Central memory CD8-positive, alpha-beta T cell (primary cell): ENCODE measurements at regions not wholly inside any gene's neighbourhood (a gene's known extent, or its start where the extent isn't known, plus 50 kb on each side); places are given as distances from the start of the nearest gene placed in this dataset.
"Not testable (repeated sequence)": the region's sequence is repeated elsewhere in the genome, so short reads cannot be mapped to it uniquely, and the experiment has no call there.

Experiments
- ATAC-seq: fragments of 150-1000 bp; cut with Tn5 transposase; replicated peaks from 2 replicates; pipeline ENCODE4 v1.10.0; 2022; ENCODE audit warnings: mild to moderate bottlenecking, moderate FRiP score, moderate number of reproducible peaks; ENCODE audit not compliant: poor library complexity, severe bottlenecking; ENCODE audit errors: extremely low read depth
- DNase-seq, 2 donors: peaks; one replicate each; pipeline ENCODE4 v3.0.0; 2021; ENCODE audit warnings: low spot score in 2 of 2
- H3K27ac Mint-ChIP-seq: one replicate; pipeline ENCODE4 v1.8.0; 2022; ENCODE audit warnings: low read depth, mild to moderate bottlenecking, moderate library complexity, mixed read lengths
- H3K27me3 Mint-ChIP-seq: one replicate; pipeline ENCODE4 v1.8.0; 2022; ENCODE audit warnings: mixed read lengths
- H3K36me3 Mint-ChIP-seq: one replicate; pipeline ENCODE4 v1.8.0; 2022; ENCODE audit warnings: mild to moderate bottlenecking, moderate library complexity, mixed read lengths; ENCODE audit not compliant: insufficient read depth
- H3K4me1 Mint-ChIP-seq: one replicate; pipeline ENCODE4 v1.8.0; 2022; ENCODE audit warnings: mixed read lengths
- H3K4me3 Mint-ChIP-seq: one replicate; pipeline ENCODE4 v1.8.0; 2022; ENCODE audit warnings: mild to moderate bottlenecking, moderate library complexity, mixed read lengths
- H3K9me3 Mint-ChIP-seq: one replicate; pipeline ENCODE4 v1.8.0; 2022; ENCODE audit warnings: mixed read lengths

DNA sequence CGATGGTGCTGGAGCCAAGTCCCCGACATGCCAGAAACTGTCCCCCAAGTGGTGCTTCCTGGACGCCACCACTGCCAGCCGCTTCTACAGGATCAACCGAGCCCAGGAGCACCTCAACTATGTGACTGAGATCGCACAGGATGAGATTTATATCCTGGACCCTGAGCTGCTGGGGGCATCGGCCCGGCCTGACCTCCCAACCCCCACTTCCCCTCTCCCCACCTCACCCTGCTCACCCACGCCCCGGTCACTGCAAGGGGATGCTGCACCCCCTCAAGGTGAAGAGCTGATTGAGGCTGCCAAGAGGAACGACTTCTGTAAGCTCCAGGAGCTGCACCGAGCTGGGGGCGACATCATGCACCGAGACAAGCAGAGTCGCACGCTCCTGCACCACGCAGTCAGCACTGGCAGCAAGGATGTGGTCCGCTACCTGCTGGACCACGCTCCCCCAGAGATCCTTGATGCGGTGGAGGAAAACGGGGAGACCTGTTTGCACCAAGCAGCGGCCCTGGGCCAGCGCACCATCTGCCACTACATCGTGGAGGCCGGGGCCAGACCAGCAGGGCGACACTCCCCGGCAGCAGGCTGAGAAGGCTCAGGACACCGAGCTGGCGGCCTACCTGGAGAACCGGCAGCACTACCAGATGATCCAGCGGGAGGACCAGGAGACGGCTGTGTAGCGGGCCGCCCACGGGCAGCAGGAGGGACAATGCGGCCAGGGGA is 91.0 kb downstream of the LACC1 start:
- H3K4me1 Mint-ChIP-seq, H3K27ac Mint-ChIP-seq, H3K27me3 Mint-ChIP-seq, DNase-seq, H3K9me3 Mint-ChIP-seq, H3K36me3 Mint-ChIP-seq, ATAC-seq, H3K4me3 Mint-ChIP-seq: not testable (repeated sequence)

DNA sequence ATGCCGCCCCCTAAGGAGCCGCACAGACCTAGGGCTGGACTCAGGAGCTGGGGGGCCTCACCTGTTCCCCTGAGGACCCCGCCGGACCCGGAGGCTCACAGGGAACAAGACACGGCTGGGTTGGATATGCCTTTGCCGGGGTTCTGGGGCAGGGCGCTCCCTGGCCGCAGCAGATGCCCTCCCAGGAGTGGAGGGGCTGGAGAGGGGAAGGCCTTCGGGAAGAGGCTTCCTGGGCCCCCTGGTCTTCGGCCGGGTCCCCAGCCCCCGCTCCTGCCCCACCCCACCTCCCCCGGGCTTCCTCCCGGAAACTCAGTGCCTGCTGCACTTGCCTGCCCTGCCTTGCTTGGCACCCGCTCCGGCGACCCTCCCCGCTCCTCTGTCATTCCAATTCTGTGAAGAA is 91.6 kb downstream of the LACC1 start:
- H3K36me3 Mint-ChIP-seq, H3K27me3 Mint-ChIP-seq, H3K4me1 Mint-ChIP-seq, H3K4me3 Mint-ChIP-seq, DNase-seq, H3K27ac Mint-ChIP-seq, H3K9me3 Mint-ChIP-seq, ATAC-seq: not testable (repeated sequence)

DNA sequence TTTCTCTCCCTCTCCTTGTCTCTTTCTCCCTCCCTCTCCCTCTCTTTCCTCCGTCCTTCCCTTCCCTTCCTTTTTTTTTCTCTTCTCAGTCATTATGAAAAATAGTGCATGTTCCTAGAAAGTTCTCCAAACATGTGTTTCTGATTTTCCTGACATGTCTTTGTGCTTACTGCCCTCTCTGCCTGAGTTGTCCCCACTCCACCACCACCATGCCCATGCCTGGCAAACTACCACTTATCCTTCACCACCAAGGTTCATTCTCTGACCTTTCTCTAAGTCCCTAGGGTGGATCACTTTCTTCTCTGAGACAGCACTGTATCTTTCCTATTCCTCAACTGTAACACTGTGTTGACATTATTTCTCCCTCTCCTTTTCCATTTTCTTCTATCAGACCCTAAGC is 98.2 kb downstream of the LACC1 start:
- no peak for DNase-seq
- Mint-ChIP-seq H3K4me1 (no peaks in the 10 kb centered on the region), H3K36me3 (no peaks in the 10 kb centered on the region), H3K9me3 (peaks cover 6% of the 10 kb centered on the region), H3K27ac (no peak overlapping the region), H3K4me3 (no peak overlapping the region), H3K27me3 (peaks cover 48% of the 10 kb centered on the region)
- no peak for ATAC-seq

DNA sequence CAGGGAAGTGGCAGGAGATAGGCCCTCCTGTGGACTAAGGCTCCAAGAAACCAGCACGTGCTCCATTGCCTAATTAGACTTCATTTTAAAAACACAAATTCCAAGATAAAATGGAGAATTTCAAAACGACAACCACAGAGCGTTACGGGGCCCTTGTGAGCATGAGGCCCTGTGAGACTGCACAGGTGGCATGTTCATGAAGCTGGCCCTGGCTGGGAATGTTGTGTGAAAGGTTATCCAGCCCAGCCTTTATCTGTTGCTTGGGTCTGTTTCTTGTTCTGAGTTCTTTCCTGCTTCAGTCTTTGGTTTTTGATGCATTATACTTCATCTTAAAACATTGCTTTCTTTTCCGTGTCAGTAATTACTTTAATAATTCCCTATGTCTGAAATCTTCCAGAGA is 99.0 kb downstream of the LACC1 start:
- no peak for ATAC-seq
- no peak for DNase-seq
- Mint-ChIP-seq H3K4me1 (no peaks in the 10 kb centered on the region), H3K27me3 (peaks cover 48% of the 10 kb centered on the region), H3K27ac (no peak overlapping the region), H3K9me3 (peaks cover 6% of the 10 kb centered on the region), H3K36me3 (no peaks in the 10 kb centered on the region), H3K4me3 (no peak overlapping the region)

DNA sequence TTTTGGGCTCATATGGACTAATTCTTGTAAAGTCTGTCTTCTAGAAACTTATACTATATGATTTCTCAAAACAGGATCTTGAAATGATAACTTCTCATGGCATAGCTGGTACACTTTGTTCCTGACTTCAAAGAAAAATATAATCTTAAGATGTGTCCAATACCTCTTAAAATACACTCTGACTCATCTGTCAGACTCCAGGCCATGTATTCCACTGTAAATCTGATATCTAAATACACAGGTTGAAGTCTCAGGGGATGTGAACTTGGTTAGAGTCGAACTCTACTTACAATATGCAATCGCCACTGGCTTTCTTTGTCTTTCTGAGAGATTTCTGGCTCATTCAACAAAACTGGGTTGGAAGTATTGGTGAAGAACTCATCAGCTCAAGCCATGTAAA is 99.8 kb downstream of the LACC1 start:
- Mint-ChIP-seq H3K27ac (no peak overlapping the region), H3K4me3 (no peak overlapping the region), H3K9me3 (peaks cover 6% of the 10 kb centered on the region), H3K27me3 (peaks cover 48% of the 10 kb centered on the region), H3K4me1 (no peaks in the 10 kb centered on the region), H3K36me3 (no peaks in the 10 kb centered on the region)
- DNase-seq (no peak), ATAC-seq (no peak)

DNA sequence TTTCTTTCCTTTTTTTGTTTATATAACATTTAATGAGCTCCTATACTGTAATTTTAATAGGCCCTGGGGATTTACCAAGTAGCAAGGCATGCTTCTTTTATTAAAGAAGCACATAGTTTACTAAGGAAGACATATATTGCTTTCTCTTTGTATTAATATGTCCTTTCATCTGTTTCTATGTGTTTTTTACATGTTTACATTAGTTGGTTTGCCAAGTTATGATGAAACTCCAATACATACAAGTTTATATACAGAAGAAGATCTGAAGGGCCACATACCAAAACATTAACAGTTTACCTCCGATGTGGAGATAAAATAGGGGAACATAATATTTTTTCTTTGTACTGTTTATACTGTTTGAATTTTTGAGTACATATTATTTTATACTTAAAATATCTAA is 100.9 kb downstream of the LACC1 start:
- no peak overlapping the region for H3K27ac Mint-ChIP-seq
- H3K9me3 Mint-ChIP-seq: peaks cover 6% of the 10 kb centered on the region
- H3K36me3 Mint-ChIP-seq: no peaks in the 10 kb centered on the region
- peaks cover 48% of the 10 kb centered on the region for H3K27me3 Mint-ChIP-seq
- ATAC-seq: no peak
- H3K4me3 Mint-ChIP-seq: no peak overlapping the region
- DNase-seq: no peak
- H3K4me1 Mint-ChIP-seq: no peaks in the 10 kb centered on the region

DNA sequence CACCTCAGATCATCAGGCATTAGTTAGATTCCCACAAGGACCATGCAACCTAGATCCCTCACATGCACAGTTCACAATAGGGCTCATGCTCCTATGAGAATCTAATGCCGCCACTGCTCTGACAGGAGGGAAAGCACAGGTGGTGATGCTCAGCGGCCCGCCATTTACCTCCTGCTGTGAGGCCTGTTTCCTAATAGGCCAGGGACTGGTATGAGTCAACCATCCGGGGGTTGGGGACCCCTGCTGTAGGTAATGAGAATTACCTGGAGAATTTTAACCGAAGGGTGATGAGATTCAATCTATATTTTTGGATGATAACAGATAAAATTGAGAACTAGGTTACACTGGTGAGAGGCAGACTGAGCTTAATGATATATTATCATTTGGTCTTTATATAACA is 101.4 kb downstream of the LACC1 start:
- Mint-ChIP-seq H3K27me3 (peaks cover 46% of the 10 kb centered on the region), H3K27ac (no peak overlapping the region), H3K36me3 (no peaks in the 10 kb centered on the region), H3K4me3 (no peak overlapping the region), H3K4me1 (no peaks in the 10 kb centered on the region), H3K9me3 (peaks cover 4% of the 10 kb centered on the region)
- DNase-seq (no peak), ATAC-seq (no peak)

DNA sequence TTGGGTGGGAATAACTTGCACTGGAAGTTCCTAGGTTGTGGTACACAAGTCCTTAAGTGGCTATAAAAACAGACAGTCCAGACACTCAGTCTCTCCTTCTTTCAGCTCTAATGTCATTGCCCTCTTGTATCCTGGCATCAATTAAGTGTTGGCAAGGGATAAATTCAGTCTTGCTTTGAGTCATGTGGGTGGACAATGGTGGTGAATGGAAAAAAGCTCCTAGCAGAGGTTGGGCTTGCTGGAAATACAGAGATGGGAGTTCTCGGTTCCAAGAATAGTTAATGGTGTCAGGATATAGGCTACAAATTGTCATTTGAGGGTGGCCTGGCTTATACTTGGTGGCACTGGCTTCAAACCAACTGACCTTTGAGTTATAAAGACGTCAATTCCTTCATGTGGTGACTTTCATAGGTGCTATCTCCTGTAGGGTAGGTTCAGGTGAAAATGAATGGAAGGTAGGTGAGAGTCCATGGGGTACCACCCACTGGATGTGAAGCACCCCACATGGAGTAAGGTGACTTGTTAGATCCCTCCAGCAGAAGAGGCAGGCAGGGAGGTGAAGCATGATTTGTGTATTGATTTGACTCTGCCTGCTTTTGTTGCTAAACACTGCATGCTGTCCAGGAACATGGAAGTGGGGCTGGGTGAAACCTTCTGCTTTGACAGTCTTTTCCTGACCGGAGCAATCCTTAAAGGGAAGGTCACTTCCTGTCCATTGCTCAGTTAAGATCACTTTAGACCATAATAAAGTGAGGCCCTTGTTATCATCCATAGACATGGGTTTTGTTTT is 102.0 kb downstream of the LACC1 start:
- no peak overlapping the region for H3K4me3 Mint-ChIP-seq
- DNase-seq (no peak), ATAC-seq (no peak)
- H3K36me3 Mint-ChIP-seq: no peaks in the 10 kb centered on the region
- no peaks in the 10 kb centered on the region for H3K9me3 Mint-ChIP-seq
- H3K27ac Mint-ChIP-seq: no peak overlapping the region
- H3K27me3 Mint-ChIP-seq: peaks cover 46% of the 10 kb centered on the region
- H3K4me1 Mint-ChIP-seq: no peaks in the 10 kb centered on the region

DNA sequence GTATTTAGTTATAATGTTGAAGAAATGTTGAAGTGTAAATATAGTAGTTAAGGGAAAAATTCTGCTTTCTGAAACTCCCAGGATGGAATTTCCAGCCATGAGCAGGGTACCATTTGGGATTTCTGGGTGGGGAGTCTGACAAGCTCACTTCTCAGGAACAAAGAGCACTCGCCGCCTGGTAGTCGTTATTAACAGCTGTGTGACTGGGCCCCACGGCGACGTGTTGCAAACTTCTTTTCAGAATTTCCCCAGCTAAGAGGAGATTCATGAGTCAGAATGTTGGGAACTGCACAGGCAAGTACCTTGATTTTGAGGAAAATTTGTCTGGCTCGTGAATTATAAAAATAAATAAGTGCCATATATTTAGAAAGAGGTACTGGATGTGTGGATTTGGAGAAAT is 103.7 kb downstream of the LACC1 start:
- H3K4me1 Mint-ChIP-seq: no peaks in the 10 kb centered on the region
- H3K27me3 Mint-ChIP-seq: peaks cover 31% of the 10 kb centered on the region
- ATAC-seq (no peak), DNase-seq (no peak)
- no peak overlapping the region for H3K4me3 Mint-ChIP-seq
- H3K9me3 Mint-ChIP-seq: no peaks in the 10 kb centered on the region
- no peaks in the 10 kb centered on the region for H3K36me3 Mint-ChIP-seq
- no peak overlapping the region for H3K27ac Mint-ChIP-seq

DNA sequence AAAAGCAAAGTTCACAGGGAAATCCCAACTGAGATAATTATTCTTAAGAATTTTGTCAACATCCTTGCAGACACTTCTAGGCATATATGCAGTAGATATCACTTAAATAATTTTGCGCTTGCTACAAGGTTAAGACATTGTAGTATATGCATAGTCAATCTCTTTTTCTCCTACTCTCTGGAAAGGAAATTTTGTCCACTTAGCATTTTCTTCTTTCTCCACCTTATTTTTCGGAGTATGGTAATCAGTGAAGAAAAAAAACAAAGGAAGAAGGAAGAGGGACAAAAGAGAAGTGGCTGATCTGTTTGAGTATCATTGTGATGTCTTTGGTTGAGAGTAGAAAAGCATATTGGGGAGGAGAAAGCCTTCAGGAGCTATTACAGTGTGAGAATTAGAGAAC is 104.6 kb downstream of the LACC1 start:
- H3K36me3 Mint-ChIP-seq: no peaks in the 10 kb centered on the region
- H3K27ac Mint-ChIP-seq: no peak overlapping the region
- H3K4me1 Mint-ChIP-seq: no peaks in the 10 kb centered on the region
- ATAC-seq (no peak), DNase-seq (no peak)
- no peak overlapping the region for H3K4me3 Mint-ChIP-seq
- no peaks in the 10 kb centered on the region for H3K9me3 Mint-ChIP-seq
- peaks cover 27% of the 10 kb centered on the region for H3K27me3 Mint-ChIP-seq

DNA sequence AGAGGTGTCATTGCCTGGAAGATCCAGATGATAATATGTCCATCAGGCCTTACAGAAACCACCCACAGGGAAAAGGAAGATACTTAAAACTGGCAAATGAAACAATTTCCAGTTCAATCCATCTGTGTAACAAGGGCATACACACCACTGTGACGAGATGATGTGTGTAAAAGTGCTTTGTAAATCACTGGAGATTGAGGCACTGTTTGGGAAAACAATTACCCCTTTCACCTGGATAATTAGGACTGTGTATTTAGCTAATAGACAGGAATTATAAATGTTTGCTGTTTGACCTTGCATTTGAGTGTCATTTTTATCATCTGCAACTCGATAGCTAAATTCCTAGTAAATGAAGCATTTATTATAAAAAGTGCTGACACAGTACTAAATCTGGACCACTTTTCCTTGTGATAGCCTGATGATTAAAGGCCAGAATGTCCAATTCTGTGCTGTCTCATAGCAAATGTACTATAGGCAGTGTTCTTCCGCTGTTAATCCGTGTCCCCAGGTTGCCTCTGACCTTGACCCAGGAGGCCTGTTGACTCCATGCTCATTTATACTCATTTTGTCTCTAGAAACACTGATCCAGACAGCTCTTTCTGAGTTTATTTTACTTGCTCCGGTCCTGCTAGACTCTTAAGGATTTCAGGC is 105.8 kb downstream of the LACC1 start:
- ATAC-seq: no peak
- Mint-ChIP-seq H3K27me3 (peaks cover 14% of the 10 kb centered on the region), H3K4me1 (no peaks in the 10 kb centered on the region), H3K36me3 (no peaks in the 10 kb centered on the region), H3K27ac (no peak overlapping the region), H3K9me3 (no peaks in the 10 kb centered on the region), H3K4me3 (no peak overlapping the region)
- DNase-seq: no peak

DNA sequence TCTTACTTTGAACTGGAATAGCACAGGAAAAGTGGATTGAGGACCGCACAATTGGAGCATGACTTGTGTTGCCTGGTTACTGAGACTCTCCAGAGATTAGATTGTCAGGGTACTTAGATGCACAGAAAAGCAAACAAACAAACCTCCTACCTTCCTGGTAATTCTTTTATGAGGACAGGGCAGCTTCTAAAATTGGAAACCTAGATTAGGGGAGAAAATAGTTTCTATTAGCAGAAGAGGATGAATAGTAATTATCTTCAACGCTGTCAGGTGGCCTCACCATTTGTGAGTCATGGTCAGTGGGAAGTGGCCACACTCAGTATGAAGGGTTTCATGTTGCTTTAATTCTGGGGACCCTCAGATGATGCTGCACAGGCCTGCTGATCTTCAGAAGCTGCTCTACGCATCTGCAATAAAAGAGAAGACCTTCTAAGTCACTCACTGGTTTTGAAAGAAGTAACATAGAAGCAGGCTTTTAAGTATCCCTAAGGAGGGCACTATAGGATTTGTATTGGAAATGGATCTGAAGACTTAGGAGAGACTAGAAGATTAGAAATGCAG is 106.8 kb downstream of the LACC1 start:
- no peak for ATAC-seq
- no peak for DNase-seq
- no peaks in the 10 kb centered on the region for H3K9me3 Mint-ChIP-seq
- no peaks in the 10 kb centered on the region for H3K4me1 Mint-ChIP-seq
- H3K27me3 Mint-ChIP-seq: peaks cover 13% of the 10 kb centered on the region
- H3K36me3 Mint-ChIP-seq: no peaks in the 10 kb centered on the region
- no peak overlapping the region for H3K27ac Mint-ChIP-seq
- H3K4me3 Mint-ChIP-seq: no peak overlapping the region

DNA sequence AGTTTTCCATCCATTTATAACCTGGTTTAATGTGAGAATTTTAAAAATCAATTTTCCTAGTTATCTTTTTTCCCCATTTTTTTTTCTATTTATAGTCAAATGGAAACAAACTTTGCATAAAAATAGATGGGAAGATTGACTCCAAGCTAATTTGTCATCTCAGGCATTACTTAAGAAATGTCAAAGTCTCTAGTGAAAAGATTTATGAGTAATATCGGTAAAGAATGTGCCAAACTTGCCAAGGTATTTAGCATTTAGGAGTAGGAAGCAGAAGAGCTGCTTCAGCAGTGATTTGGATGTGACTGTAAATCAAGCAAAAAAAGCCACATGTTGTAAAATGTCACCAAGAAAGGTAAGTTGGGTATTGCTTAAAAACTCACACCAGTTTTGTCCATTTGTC is 108.6 kb downstream of the LACC1 start:
- DNase-seq (no peak), ATAC-seq (no peak)
- no peak overlapping the region for H3K27ac Mint-ChIP-seq
- no peaks in the 10 kb centered on the region for H3K4me1 Mint-ChIP-seq
- H3K27me3 Mint-ChIP-seq: peaks cover 31% of the 10 kb centered on the region
- no peaks in the 10 kb centered on the region for H3K9me3 Mint-ChIP-seq
- no peaks in the 10 kb centered on the region for H3K36me3 Mint-ChIP-seq
- no peak overlapping the region for H3K4me3 Mint-ChIP-seq
